GM23338 (cell line): ENCODE measurements at regions not wholly inside any gene's neighbourhood (a gene's known extent, or its start where the extent isn't known, plus 50 kb on each side); places are given as distances from the start of the nearest gene placed in this dataset.

Experiments used
- ATAC-seq: fragments of 200-7000 bp; cut with Tn5 transposase; 3 replicates; pipeline ENCODE4 v1.9.1; 2020
- DNase-seq: peaks from one replicate; pipeline ENCODE4 v3.0.0-alpha.2; 2015; ENCODE audit warnings: low spot score
- H2AFZ ChIP-seq: fragments of 200-600 bp; sonication (generic); 2 replicates; pipeline ENCODE4 v1.8.0; 2016; ENCODE audit warnings: antibody characterized with exemption, mild to moderate bottlenecking, moderate library complexity
- H3F3A ChIP-seq: fragments of 200-600 bp; sonication (generic); replicated peaks from 2 replicates; pipeline ENCODE4 v1.8.0; 2017; ENCODE audit warnings: antibody characterized with exemption, mixed run types, low read depth
- H3K27ac ChIP-seq: fragments of 200-600 bp; sonication (generic); 2 replicates; pipeline ENCODE4 v1.6.1; 2016; ENCODE audit warnings: low read depth
- H3K27me3 ChIP-seq: fragments of 200-600 bp; sonication (generic); 2 replicates; pipeline ENCODE4 v1.8.0; 2016; ENCODE audit warnings: mild to moderate bottlenecking, mixed run types, moderate library complexity; ENCODE audit not compliant: insufficient read depth
- H3K36me3 ChIP-seq: fragments of 200-600 bp; sonication (generic); 2 replicates; pipeline ENCODE4 v1.8.0; 2016; ENCODE audit warnings: mild to moderate bottlenecking; ENCODE audit not compliant: insufficient read depth
- H3K4me1 ChIP-seq: fragments of 200-600 bp; sonication (generic); 2 replicates; pipeline ENCODE4 v1.8.0; 2016; ENCODE audit warnings: mild to moderate bottlenecking, moderate library complexity; ENCODE audit not compliant: insufficient read depth
- H3K4me2 ChIP-seq: fragments of 200-600 bp; sonication (generic); 2 replicates; pipeline ENCODE4 v1.7.1; 2017; ENCODE audit warnings: mixed run types
- H3K4me3 ChIP-seq: fragments of 200-600 bp; sonication (generic); 2 replicates; pipeline ENCODE4 v1.6.1; 2016; ENCODE audit warnings: mixed run types
- H3K79me2 ChIP-seq: fragments of 200-600 bp; sonication (generic); replicated peaks from 2 replicates; pipeline ENCODE4 v1.8.0; 2017; ENCODE audit warnings: mild to moderate bottlenecking; ENCODE audit not compliant: insufficient read depth
- H3K9me2 ChIP-seq: fragments of 200-600 bp; sonication (generic); 2 replicates; pipeline ENCODE4 v1.8.0; 2017; ENCODE audit not compliant: insufficient read depth
- H4K20me1 ChIP-seq: fragments of 200-600 bp; sonication (generic); replicated peaks from 2 replicates; pipeline ENCODE4 v1.8.0; 2017; ENCODE audit warnings: mild to moderate bottlenecking; ENCODE audit not compliant: insufficient read depth
- H3K27ac Mint-ChIP-seq: 2 replicates; pipeline ENCODE4 v1.8.0; 2020; ENCODE audit warnings: inconsistent platforms, mild to moderate bottlenecking, moderate library complexity, mixed read lengths
- H3K27me3 Mint-ChIP-seq: 3 replicates; pipeline ENCODE4 v1.8.0; 2022; ENCODE audit warnings: low read depth, mild to moderate bottlenecking, moderate library complexity, mixed read lengths, inconsistent platforms; ENCODE audit not compliant: insufficient read depth, poor library complexity
- H3K36me3 Mint-ChIP-seq: 3 replicates; pipeline ENCODE4 v1.8.0; 2021; ENCODE audit warnings: low read depth, mild to moderate bottlenecking, inconsistent platforms, moderate library complexity, mixed read lengths
- H3K4me1 Mint-ChIP-seq: 3 replicates; pipeline ENCODE4 v1.8.0; 2020; ENCODE audit warnings: mild to moderate bottlenecking, inconsistent platforms, mixed read lengths
- H3K4me3 Mint-ChIP-seq: 3 replicates; pipeline ENCODE4 v1.8.0; 2021; ENCODE audit warnings: moderate library complexity, mild to moderate bottlenecking, inconsistent platforms, mixed read lengths
- H3K9me3 Mint-ChIP-seq: 3 replicates; pipeline ENCODE4 v1.8.0; 2020; ENCODE audit warnings: moderate library complexity, mild to moderate bottlenecking, inconsistent platforms, mixed read lengths
- CREB1 ChIP-seq: fragments of 250-450 bp; sonication (Bioruptor Pico); IDR thresholded peaks from 2 replicates; pipeline ENCODE4 v1.5.0; 2020; ENCODE audit warnings: low read depth, mild to moderate bottlenecking, moderate library complexity
- CTCF ChIP-seq, 2 experiments: fragments of 200-600 bp in 1 of 2; sonication (generic) in 1 of 2; conservative IDR thresholded peaks; 2 replicates each; pipeline versions ENCODE4 v1.5.1 to v1.6.1; 2016 to 2017; ENCODE audit warnings: antibody characterized with exemption in 2 of 2, low read depth in 2 of 2, mild to moderate bottlenecking in 2 of 2, moderate library complexity in 1 of 2
- EZH2 ChIP-seq: fragments of 200-600 bp; sonication (generic); IDR thresholded peaks from one replicate; pipeline ENCODE4 v1.8.0; 2017; ENCODE audit warnings: antibody characterized with exemption, mild to moderate bottlenecking, low read depth; ENCODE audit not compliant: unreplicated experiment
- EZH2phosphoT487 ChIP-seq: fragments of 200-600 bp; sonication (generic); IDR thresholded peaks from one replicate; pipeline ENCODE4 v1.8.1; 2018; ENCODE audit warnings: antibody characterized with exemption; ENCODE audit not compliant: unreplicated experiment
- POLR2AphosphoS5 ChIP-seq: IDR thresholded peaks from 2 replicates; pipeline ENCODE4 v1.6.1; 2016; ENCODE audit warnings: antibody characterized with exemption, low read depth
- REST ChIP-seq: IDR thresholded peaks from one replicate; pipeline ENCODE4 v1.6.1; 2018; ENCODE audit warnings: antibody characterized with exemption; ENCODE audit not compliant: unreplicated experiment
- ZNF331 ChIP-seq: fragments of 250-450 bp; sonication (Bioruptor Pico); IDR thresholded peaks from 2 replicates; pipeline ENCODE4 v1.5.0; 2020; ENCODE audit warnings: low read depth, mild to moderate bottlenecking, moderate library complexity
- ZNF462 ChIP-seq: fragments of 250-450 bp; sonication (Bioruptor Pico); IDR thresholded peaks from 2 replicates; pipeline ENCODE4 v1.5.0; 2020; ENCODE audit warnings: mild to moderate bottlenecking, moderate library complexity

- Mint-ChIP-seq H3K9me3 (no peaks in the 10 kb centered on the region), H3K4me1 (no peaks in the 10 kb centered on the region), H3K4me3 (no peak overlapping the region), H3K27me3 (no peaks in the 10 kb centered on the region), H3K36me3 (no peaks in the 10 kb centered on the region), H3K27ac (no peak overlapping the region)
- H3K4me3 ChIP-seq = no peak overlapping the region
- no peak overlapping the region for H3K4me2 ChIP-seq
- DNase-seq = no peak
- H3K27ac ChIP-seq = no peak overlapping the region
- no peak for TF ChIP-seq CTCF (conservative IDR thresholded peaks at IDR 0.05; ENCODE audit: low read depth in 2 of 2)
- no peak for TF ChIP-seq EZH2phosphoT487
- TF ChIP-seq CREB1 (CRISPR knock-in tag) = no peak
- TF ChIP-seq POLR2AphosphoS5 = no peak
- no peak for TF ChIP-seq EZH2
- no peaks in the 10 kb centered on the region for H3K4me1 ChIP-seq
- no peaks in the 10 kb centered on the region for H3K79me2 ChIP-seq
- no peaks in the 10 kb centered on the region for H3K9me2 ChIP-seq
- H3K36me3 ChIP-seq = no peaks in the 10 kb centered on the region
- H3K27me3 ChIP-seq = no peaks in the 10 kb centered on the region
- no peaks in the 10 kb centered on the region for H3F3A ChIP-seq
- H2AFZ ChIP-seq = no peak overlapping the region
- H4K20me1 ChIP-seq = no peaks in the 10 kb centered on the region
- ATAC-seq = no peak
These were observed 220.9 kb downstream of the DTHD1 start for GRCh38 chr4:36502350-36502749.

GRCh38 chr4:36508394-36508793, 227.0 kb downstream of the DTHD1 start:
- H2AFZ ChIP-seq = peak overlapping the region; percentile 9; the same call in 1 of the 2 replicates
- H3K27ac Mint-ChIP-seq = no peak overlapping the region
- ATAC-seq = no peak
- TF ChIP-seq EZH2phosphoT487 (no peak), ZNF462 (CRISPR knock-in tag) (no peak), EZH2 (no peak), REST (no peak), ZNF331 (no peak), POLR2AphosphoS5 (no peak)

More at GRCh38 chr4:36508394-36508793, 227.0 kb downstream of the DTHD1 start:
- DNase-seq = no peak
- Mint-ChIP-seq H3K9me3 (no peaks in the 10 kb centered on the region), H3K4me1 (peaks cover 7% of the 10 kb centered on the region; the same call in 2 of the 3 replicates), H3K36me3 (peaks cover 3% of the 10 kb centered on the region; the same call in 1 of the 3 replicates), H3K27me3 (peaks cover 1% of the 10 kb centered on the region), H3K4me3 (no peak overlapping the region)
- Histone ChIP-seq H3K4me2 (no peak overlapping the region), H3K79me2 (no peaks in the 10 kb centered on the region), H3K27ac (no peak overlapping the region), H3K9me2 (0 out of 2 replicates have a peak, but pooled peaks cover 4% of the 10 kb centered on the region), H3K4me1 (0 out of 2 replicates have a peak, but pooled peaks cover 8% of the 10 kb centered on the region), H3K36me3 (no peaks in the 10 kb centered on the region), H3K4me3 (no peak overlapping the region), H4K20me1 (no peaks in the 10 kb centered on the region), H3K27me3 (no peaks in the 10 kb centered on the region), H3F3A (no peaks in the 10 kb centered on the region)
